GM21367 (cell line): ENCODE measurements at regions not wholly inside any gene's neighbourhood (a gene's known extent, or its start where the extent isn't known, plus 50 kb on each side); places are given as distances from the start of the nearest gene placed in this dataset.

ENCODE experiments used
- ATAC-seq: cut with Tn5 transposase; IDR thresholded peaks from one replicate; pipeline ENCODE4 v1.9.1; 2021; ENCODE audit not compliant: unreplicated experiment

DNA sequence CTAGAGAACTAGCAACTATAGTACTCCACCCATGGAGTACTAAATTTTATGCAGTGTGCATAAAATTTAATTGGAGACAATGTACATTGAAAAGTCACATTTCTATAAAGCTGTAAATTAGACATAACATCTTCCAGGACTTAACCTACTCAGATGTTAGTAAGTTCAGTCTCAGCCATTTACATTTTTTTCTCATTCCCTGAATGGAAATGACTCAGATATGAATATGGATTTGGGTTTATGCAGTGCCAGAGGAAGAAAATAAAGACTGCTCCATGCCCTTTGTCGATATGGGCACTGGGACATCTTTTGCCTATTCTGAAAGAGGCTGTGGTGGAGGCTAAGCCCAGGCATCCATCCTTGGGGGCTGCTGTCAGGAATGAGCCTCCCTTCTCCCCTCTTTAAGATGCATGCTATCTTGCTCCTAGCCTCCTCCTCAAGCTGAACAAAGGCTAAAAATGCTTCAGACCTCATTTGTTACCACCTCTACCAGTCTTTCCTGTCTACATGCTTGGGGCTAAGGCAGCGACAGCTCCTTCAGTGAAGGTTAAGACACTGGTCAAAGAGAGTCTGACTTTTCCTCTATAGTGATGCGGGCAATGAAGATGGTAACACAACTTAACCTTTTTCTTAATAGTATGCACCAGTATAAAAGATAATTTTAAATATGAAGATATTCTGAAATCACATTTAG, 486.8 kb upstream of the ANKRD30A start:
- no peak for ATAC-seq

DNA sequence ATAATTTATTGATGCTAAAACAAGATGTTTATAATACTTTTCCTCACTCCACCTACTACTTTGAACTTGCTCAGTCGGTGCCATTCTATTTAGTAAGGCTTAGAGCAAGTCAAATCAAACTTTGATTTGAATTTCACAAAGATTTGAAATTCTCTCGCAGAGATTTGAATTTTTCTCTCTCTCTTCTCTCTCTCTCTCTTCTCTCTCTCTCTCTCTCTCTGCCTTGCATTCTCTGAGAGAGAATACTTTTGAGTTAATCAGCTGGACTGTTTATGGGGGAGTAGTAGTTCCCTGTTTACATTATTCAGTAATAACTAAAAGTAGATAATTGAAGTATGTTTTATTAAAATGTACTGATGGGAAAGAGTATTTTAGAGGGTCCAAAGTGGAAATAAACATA, 488.5 kb upstream of the ANKRD30A start:
- ATAC-seq = no peak

DNA sequence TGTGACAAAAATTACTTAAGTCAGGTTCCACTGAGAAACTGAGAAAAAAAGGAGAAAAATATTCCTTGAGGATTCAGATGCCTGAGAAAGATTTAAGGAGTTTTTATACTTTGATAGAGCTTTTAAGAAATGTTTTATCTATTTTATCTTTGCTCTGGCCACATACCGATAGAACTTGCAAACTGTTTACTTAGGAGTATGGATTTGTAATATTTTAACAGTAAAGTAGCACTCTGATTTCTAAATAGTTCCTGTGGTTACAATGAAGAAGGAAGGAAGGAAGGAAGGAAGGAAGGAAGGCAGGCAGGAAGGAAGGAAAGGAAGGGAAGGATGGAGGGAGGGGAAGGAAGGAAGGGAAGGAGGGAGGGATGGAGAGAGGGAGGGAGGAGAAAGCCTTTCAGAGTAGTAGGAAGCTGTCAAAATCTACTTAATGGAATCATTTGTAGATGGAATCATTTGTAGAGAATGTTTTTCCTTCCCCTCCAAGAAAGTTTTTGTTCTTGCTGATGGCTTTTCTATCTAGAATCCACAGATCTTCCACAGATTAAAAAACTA, 489.0 kb upstream of the ANKRD30A start:
- no peak for ATAC-seq

DNA sequence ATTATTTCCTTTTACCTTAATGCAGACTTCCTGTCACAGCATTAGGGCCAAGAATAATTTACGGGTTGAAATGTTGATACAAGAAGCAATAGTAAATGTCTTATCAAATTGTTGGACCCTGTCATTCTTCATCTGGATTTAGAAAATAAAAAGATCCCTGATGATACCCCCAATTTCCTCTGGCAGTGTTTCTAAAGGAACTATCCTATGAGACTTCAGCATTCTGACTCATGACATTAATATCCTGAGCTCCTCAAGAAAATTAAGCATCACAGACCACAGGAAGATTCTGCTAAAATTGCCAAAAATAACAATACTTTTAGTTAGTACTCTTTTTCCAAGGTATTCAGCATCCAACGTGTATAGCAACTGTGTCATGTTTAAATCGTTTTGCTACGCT, 490.5 kb upstream of the ANKRD30A start:
- no peak for ATAC-seq

DNA sequence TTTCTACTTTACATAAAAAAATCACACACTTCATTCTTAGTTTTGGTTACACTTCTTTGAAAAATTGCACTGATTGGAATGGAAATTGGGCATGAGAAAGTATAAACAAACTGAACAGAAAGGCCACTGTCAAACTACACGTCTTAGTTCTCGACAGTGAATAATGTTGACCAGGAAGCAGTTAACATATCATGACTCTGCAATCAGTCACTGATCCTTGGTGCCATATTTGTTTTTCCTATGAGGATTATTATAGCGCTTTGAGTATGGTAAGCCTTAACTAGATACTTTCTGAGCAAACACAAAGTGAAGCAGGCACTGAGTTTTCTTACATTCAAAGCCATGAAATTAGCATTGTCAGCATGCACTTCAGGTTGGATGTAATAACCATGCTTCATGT, 495.1 kb upstream of the ANKRD30A start:
- no peak for ATAC-seq

- no peak for ATAC-seq
Observed at GRCh38 chr10:36629476-36629875, 495.9 kb upstream of the ANKRD30A start.

GRCh38 chr10:36624551-36625100, 500.8 kb upstream of the ANKRD30A start:
- no peak for ATAC-seq

DNA sequence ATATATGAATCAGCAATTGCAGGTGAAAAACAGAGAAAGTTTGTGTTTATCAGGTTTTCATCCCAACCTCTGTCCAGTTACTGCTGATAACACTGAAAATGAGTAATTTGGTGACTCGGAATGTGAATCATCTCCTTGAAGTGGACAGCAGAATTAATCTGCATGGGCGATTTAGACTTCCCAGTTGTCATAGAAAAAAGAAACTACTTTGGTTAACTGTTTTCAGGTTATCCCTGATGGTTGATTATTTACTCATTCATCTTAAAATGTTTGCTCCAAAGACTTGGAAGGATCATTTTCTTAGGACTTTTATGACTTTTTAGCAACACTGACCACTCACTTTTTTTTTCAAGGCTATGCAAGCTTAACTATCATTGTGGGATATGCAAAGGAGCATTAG, 504.1 kb upstream of the ANKRD30A start:
- ATAC-seq = no peak

GRCh38 chr10:36612436-36612835, 513.0 kb upstream of the ANKRD30A start:
- ATAC-seq = no peak

DNA sequence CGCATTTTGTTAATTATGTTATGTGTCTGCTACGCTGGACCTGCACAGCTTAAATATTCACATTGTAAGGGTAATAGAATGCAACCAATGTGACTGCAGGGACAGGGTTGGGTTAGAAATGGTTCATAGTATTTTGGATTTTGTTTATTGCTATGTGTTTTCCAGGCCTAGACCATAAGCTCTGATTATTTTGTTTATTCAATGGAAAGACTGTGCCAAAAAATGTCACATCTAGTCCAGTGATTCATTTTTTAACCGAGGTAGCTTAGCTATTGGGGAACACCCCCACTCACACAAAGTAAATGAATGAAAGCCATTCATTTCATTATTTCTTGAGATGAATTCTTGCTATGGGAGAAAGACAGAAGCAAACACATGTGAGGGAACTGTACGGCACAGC, 516.5 kb upstream of the ANKRD30A start:
- ATAC-seq = no peak

- ATAC-seq = no peak
Observed at GRCh38 chr10:36608251-36608650, 517.1 kb upstream of the ANKRD30A start.

DNA sequence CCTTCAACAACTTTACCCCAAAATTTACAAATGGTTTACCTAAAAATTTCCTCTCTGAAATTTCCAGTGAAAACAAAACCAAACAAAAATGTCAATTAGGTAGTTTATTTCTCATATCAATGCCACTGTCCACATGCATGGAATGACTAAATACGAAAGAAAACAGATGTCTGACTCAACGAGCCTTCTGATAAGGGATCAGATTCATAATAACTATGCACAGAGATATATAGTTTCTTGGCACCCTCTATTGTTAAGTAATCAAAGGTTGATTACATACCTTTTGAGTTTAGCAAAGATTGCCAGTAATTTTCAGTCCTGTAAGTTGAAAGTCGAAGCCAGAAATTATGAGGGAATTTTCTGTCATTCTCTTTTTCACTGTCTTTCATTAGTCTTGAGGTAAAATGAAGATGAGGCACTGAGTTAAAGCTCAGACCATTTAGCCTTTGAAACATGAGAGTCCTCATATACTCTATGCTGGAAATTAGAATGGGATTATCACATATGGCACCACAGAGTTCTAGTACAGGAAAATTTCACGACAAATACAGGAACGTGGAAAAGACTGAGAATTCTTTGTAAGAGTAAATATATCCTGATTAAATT, 519.1 kb upstream of the ANKRD30A start:
- no peak for ATAC-seq

GRCh38 chr10:36604316-36604715, 521.1 kb upstream of the ANKRD30A start:
- no peak for ATAC-seq

DNA sequence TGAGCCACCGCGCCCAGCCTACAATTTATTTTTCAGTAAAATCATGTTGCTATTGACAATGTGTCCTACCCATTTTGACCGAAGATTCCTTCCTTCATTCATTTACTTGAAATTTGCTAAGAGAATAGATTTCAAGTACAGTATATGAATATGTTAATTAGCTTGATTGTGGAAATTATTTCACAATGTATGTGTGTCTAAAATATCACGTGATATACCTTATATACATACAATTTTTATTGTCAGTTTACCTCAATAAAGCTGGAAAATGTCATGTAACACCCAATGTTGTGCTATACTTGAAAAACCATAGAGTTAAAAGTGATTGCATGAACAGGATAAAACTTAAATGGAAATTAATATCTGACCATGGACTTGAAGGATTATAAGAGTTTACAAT, 521.7 kb upstream of the ANKRD30A start:
- no peak for ATAC-seq

DNA sequence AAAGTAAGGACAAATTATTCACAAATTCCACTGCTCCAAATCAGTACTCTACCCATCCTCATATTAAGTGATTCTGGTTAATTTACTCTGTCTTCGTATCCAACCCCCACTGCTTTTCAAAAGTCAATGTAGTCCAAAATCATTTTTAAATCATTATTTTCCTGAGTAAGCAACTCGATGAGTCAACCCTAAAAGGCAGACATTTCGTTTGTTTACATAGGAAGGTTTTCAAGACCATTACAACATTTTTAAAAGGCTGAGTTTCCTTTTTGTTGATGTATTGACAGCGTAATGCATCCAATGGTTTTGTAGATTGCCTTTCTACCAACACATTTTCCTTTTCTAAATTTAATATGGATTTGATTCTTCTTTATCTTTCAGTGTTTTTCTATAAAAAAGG, 523.0 kb upstream of the ANKRD30A start:
- ATAC-seq = no peak

GRCh38 chr10:36597756-36598320, 527.6 kb upstream of the ANKRD30A start:
- ATAC-seq = no peak

DNA sequence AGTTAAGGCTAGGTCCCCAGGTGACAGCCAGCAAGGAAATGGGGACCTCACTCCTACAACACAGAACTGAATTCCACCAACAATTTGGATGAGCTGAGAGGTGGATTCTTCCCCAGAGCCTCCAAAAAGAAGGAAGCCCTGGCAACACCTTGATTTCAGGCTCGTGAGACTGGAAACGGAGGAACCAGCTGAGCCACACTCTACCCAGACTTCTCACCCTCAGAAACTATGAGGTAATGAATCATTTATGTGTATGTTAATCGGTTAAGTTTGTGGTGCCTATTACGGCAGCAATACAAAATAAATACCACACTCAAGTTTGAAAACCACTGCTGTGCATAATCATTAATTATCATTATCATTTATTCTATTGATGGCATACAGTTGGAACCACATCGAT, 532.4 kb upstream of the ANKRD30A start:
- ATAC-seq = no peak

GRCh38 chr10:36591436-36591835, 534.0 kb upstream of the ANKRD30A start:
- no peak for ATAC-seq

- no peak for ATAC-seq
Observed at GRCh38 chr10:36583690-36584089, 541.7 kb upstream of the ANKRD30A start.

DNA sequence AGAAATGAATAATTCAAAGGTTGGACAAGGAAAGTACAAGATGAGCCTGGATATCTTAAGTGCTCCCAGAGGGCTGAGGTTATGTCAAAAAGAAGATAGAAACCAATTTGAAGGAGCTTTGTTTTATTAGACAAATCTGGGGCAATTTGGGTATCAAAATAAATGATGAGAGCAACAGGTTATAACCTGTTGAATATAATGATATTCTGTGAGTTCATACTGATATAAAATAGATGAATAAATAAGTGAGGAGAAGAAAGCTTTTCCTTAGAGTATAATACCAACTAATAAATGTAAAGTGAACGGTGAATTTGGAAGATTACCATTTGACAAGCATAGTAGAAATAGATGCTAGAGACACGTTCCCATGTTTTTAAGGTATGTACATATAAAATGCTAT, 544.2 kb upstream of the ANKRD30A start:
- no peak for ATAC-seq

DNA sequence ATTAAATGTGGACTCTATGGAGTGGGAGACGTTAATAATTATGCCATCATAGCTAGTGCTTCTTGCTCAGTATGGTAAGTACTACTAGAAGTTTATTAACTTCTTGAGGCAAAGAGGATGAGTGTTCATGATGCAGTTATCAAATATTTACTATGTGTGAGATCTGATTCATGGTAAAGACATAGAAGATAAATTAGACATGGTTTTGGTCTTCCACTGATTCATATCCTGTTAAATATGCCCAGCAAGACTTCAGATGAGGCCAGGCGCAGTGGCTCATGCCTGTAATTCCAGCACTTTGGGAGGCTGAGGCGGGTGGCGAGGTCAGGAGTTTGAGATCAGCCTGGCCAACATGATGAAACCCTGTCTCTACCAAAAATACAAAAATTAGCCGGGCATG, 547.1 kb upstream of the ANKRD30A start:
- no peak for ATAC-seq

GRCh38 chr10:36577126-36577525, 548.3 kb upstream of the ANKRD30A start:
- no peak for ATAC-seq
